Retinal pigment epithelial cell (primary cell): ENCODE measurements at regions not wholly inside any gene's neighbourhood (a gene's known extent, or its start where the extent isn't known, plus 50 kb on each side); places are given as distances from the start of the nearest gene placed in this dataset.

ENCODE experiments used
- DNase-seq: peaks from one replicate; pipeline ENCODE4 v3.0.0-alpha.2; 2010; ENCODE audit warnings: low read depth
- H3K4me3 ChIP-seq: 2 replicates; pipeline ENCODE4 v1.5.1; 2011; ENCODE audit warnings: mild to moderate bottlenecking, low read length, control low read depth, moderate library complexity
- CTCF ChIP-seq: conservative IDR thresholded peaks from 2 replicates; pipeline ENCODE4 v1.5.1; 2011; ENCODE audit warnings: low read depth, low read length, control low read depth, inconsistent platforms

GRCh38 chr22:49260681-49261580 is 566.7 kb downstream of the BRD1 start:
- no peak for TF ChIP-seq CTCF
- no peak for DNase-seq

GRCh38 chr22:49259839-49260615 is 567.6 kb downstream of the BRD1 start:
- no peak overlapping the region for H3K4me3 ChIP-seq
- DNase-seq = no peak
- TF ChIP-seq CTCF = no peak

More at GRCh38 chr22:49260681-49261580, 566.7 kb downstream of the BRD1 start:
- no peak overlapping the region for H3K4me3 ChIP-seq

GRCh38 chr22:49258107-49259010 is 569.3 kb downstream of the BRD1 start:
- TF ChIP-seq CTCF = no peak
- H3K4me3 ChIP-seq = no peak overlapping the region
- DNase-seq = no peak

GRCh38 chr22:49257551-49257961 is 570.1 kb downstream of the BRD1 start:
- no peak for DNase-seq
- no peak for TF ChIP-seq CTCF
- H3K4me3 ChIP-seq = no peak overlapping the region

GRCh38 chr22:49255741-49256318 is 571.8 kb downstream of the BRD1 start:
- no peak for DNase-seq
- H3K4me3 ChIP-seq = no peak overlapping the region
- TF ChIP-seq CTCF = no peak

- no peak for TF ChIP-seq CTCF
- no peak for DNase-seq
Observed at GRCh38 chr22:49255154-49255553, 572.5 kb downstream of the BRD1 start.

More at GRCh38 chr22:49255154-49255553, 572.5 kb downstream of the BRD1 start:
- H3K4me3 ChIP-seq = no peak overlapping the region
